ENCODE measurements at regions not wholly inside any gene's neighbourhood (a gene's known extent, or its start where the extent isn't known, plus 50 kb on each side); places are given as distances from the start of the nearest gene placed in this dataset.

- Histone ChIP-seq H3K4me1 (ENCODE audit: low read depth) (no peaks in the 10 kb centered on the region), H3K36me3 (no peaks in the 10 kb centered on the region), H3K9me3 (ENCODE audit: low read depth) (no peaks in the 10 kb centered on the region), H3K27ac (no peak overlapping the region), H3K4me3 (no peak overlapping the region), H3K27me3 (peaks cover 15% of the 10 kb centered on the region)
- no peak for TF ChIP-seq CTCF (IDR thresholded peaks at IDR 0.05; ENCODE audit: low read depth, low read length)
- no peak for DNase-seq (ENCODE audit: low read depth in 1 of 2, low spot score in 1 of 2)
Measured at GRCh38 chr20:37624963-37625362, 68.9 kb upstream of the CTNNBL1 start.

- Histone ChIP-seq H3K4me1 (ENCODE audit: low read depth) (no peaks in the 10 kb centered on the region), H3K36me3 (no peaks in the 10 kb centered on the region), H3K9me3 (ENCODE audit: low read depth) (no peaks in the 10 kb centered on the region), H3K4me3 (no peak overlapping the region), H3K27ac (no peak overlapping the region), H3K27me3 (peaks cover 33% of the 10 kb centered on the region)
- TF ChIP-seq CTCF (IDR thresholded peaks at IDR 0.05; ENCODE audit: low read depth, low read length) = no peak
- no peak for DNase-seq (ENCODE audit: low read depth in 1 of 2, low spot score in 1 of 2)
Measured at GRCh38 chr20:37622728-37623127, 71.1 kb upstream of the CTNNBL1 start.

- Histone ChIP-seq H3K4me1 (ENCODE audit: low read depth) (no peaks in the 10 kb centered on the region), H3K4me3 (no peak overlapping the region), H3K27me3 (peaks cover 33% of the 10 kb centered on the region), H3K36me3 (no peaks in the 10 kb centered on the region), H3K27ac (no peak overlapping the region), H3K9me3 (ENCODE audit: low read depth) (no peaks in the 10 kb centered on the region)
- no peak for DNase-seq (ENCODE audit: low read depth in 1 of 2, low spot score in 1 of 2)
- no peak for TF ChIP-seq CTCF (IDR thresholded peaks at IDR 0.05; ENCODE audit: low read depth, low read length)
Measured at GRCh38 chr20:37619496-37619895, 74.3 kb upstream of the CTNNBL1 start.

- no peak overlapping the region for H3K4me3 ChIP-seq
- H3K4me1 ChIP-seq (ENCODE audit: low read depth) = no peaks in the 10 kb centered on the region
- H3K27me3 ChIP-seq = peaks cover 29% of the 10 kb centered on the region
- H3K36me3 ChIP-seq = no peaks in the 10 kb centered on the region
- no peak for TF ChIP-seq CTCF (IDR thresholded peaks at IDR 0.05; ENCODE audit: low read depth, low read length)
- H3K9me3 ChIP-seq (ENCODE audit: low read depth) = no peaks in the 10 kb centered on the region
- H3K27ac ChIP-seq = no peak overlapping the region
- DNase-seq (ENCODE audit: low read depth in 1 of 2, low spot score in 1 of 2) = no peak
Measured at GRCh38 chr20:37616110-37616425, 77.8 kb upstream of the CTNNBL1 start.

GRCh38 chr20:37615340-37616109 lies 78.3 kb upstream of the CTNNBL1 start:
- peak; percentile 43 for TF ChIP-seq CTCF (IDR thresholded peaks at IDR 0.05; ENCODE audit: low read depth, low read length)
- DNase-seq (ENCODE audit: low read depth in 1 of 2, low spot score in 1 of 2) = peak in 1 of 2 donors; percentile 45
- H3K36me3 ChIP-seq = no peaks in the 10 kb centered on the region
- H3K4me1 ChIP-seq (ENCODE audit: low read depth) = no peaks in the 10 kb centered on the region
- peaks cover 23% of the 10 kb centered on the region for H3K27me3 ChIP-seq
- no peaks in the 10 kb centered on the region for H3K9me3 ChIP-seq (ENCODE audit: low read depth)
- H3K4me3 ChIP-seq = no peak overlapping the region
- no peak overlapping the region for H3K27ac ChIP-seq
